ENCODE measurements at regions not wholly inside any gene's neighbourhood (a gene's known extent, or its start where the extent isn't known, plus 50 kb on each side); places are given as distances from the start of the nearest gene placed in this dataset.

DNA sequence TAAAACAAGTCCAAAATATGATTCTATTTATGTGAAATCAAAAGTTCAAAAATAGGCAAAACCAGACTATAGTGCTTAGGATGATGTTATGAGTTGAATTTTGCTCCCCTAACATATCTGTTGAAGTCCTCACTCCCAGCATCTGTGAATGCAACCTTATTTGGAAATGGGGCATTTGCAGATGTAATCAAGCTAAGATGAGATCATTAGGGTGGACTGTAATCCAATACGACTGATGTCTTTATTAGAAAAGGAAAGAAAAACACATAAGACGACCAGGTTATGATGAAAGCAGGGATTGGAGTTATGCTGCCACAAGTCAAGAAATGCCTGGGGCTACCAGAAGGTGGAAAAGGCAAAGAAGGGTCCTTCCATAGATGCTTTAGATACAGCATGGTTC, 110.5 kb upstream of the CCDC39 start:
- Mint-ChIP-seq H3K36me3 (ENCODE audit: low read depth) (no peaks in the 10 kb centered on the region), H3K27ac (ENCODE audit: unreplicated experiment) (no peak overlapping the region), H3K4me3 (no peak overlapping the region), H3K4me1 (peaks cover 4% of the 10 kb centered on the region), H3K9me3 (no peaks in the 10 kb centered on the region), H3K27me3 (ENCODE audit: low read depth) (no peaks in the 10 kb centered on the region)
- DNase-seq (ENCODE audit: low read depth, low spot score): no peak
- TF ChIP-seq, protein P1, sequence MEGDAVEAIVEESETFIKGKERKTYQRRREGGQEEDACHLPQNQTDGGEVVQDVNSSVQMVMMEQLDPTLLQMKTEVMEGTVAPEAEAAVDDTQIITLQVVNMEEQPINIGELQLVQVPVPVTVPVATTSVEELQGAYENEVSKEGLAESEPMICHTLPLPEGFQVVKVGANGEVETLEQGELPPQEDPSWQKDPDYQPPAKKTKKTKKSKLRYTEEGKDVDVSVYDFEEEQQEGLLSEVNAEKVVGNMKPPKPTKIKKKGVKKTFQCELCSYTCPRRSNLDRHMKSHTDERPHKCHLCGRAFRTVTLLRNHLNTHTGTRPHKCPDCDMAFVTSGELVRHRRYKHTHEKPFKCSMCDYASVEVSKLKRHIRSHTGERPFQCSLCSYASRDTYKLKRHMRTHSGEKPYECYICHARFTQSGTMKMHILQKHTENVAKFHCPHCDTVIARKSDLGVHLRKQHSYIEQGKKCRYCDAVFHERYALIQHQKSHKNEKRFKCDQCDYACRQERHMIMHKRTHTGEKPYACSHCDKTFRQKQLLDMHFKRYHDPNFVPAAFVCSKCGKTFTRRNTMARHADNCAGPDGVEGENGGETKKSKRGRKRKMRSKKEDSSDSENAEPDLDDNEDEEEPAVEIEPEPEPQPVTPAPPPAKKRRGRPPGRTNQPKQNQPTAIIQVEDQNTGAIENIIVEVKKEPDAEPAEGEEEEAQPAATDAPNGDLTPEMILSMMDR (conservative IDR thresholded peaks at IDR 0.05): no peak

DNA sequence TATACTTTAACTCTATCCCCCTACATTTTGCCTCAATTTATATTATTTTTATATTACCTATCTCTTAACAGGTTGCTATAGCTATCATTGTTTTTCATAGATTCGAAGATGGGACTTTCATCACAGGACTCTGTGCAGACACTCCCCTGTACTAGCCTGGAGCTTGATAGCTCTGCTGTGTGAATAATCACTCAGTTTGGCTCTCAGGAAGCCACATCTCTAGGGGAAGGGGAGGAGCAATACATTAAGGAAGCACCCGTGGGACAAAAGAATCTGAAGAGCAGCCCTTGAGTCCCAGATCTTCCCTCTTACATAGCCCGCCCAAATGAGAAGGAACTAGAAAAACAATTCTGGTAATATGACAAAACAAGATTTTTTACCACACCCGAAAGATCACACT, 114.3 kb upstream of the FXR1 start:
- H3K4me3 Mint-ChIP-seq: no peak overlapping the region
- H3K36me3 Mint-ChIP-seq (ENCODE audit: low read depth): no peaks in the 10 kb centered on the region
- no peak overlapping the region for H3K27ac Mint-ChIP-seq (ENCODE audit: unreplicated experiment)
- no peak for DNase-seq (ENCODE audit: low read depth, low spot score)
- no peaks in the 10 kb centered on the region for H3K9me3 Mint-ChIP-seq
- no peaks in the 10 kb centered on the region for H3K4me1 Mint-ChIP-seq
- TF ChIP-seq, protein P1 (conservative IDR thresholded peaks at IDR 0.05): no peak
- no peaks in the 10 kb centered on the region for H3K27me3 Mint-ChIP-seq (ENCODE audit: low read depth)

DNA sequence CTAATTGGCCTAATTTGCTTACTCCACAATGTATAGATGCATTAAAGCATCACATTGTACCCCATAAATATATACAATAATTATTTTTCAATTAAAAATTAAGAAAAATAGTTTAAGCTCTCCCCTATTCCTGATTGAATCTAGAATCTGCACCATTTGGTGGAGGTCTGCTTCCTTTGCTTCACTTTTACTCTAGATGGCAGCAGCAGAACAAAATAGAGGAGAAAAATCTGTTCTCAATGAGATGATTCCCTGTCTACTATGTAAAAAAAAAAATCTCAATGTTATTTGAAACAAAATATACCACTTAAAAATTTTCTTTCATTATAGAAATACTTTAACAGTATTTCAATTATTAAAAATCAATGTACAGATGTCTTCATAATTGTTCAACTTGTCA, 109.6 kb upstream of the FXR1 start:
- H3K4me3 Mint-ChIP-seq: no peak overlapping the region
- H3K36me3 Mint-ChIP-seq (ENCODE audit: low read depth): no peaks in the 10 kb centered on the region
- H3K4me1 Mint-ChIP-seq: peaks cover 5% of the 10 kb centered on the region
- no peaks in the 10 kb centered on the region for H3K9me3 Mint-ChIP-seq
- H3K27ac Mint-ChIP-seq (ENCODE audit: unreplicated experiment): no peak overlapping the region
- TF ChIP-seq, protein P1 (conservative IDR thresholded peaks at IDR 0.05): peak; percentile 74
- no peak for DNase-seq (ENCODE audit: low read depth, low spot score)
- no peaks in the 10 kb centered on the region for H3K27me3 Mint-ChIP-seq (ENCODE audit: low read depth)

DNA sequence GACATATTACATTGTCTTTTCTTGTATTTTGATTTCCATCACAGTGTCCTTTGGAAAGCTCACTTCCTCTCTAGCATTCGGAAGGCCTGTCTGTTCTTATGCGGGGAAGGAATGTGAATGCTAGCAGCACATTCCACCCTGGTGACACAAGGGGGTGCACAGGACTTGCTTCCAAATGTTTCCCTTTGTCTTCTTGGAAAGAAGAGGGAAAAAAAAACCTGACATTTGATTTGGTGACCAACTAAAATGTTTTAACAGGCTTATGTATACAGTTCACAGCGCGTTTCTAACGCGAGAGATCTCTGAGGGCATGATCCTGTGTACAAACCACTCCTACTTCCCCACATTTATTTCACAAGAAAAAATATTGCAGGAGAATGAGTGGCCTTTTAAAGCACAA, 107.6 kb upstream of the FXR1 start:
- TF ChIP-seq, protein P1 (conservative IDR thresholded peaks at IDR 0.05): peak; percentile 55
- Mint-ChIP-seq H3K36me3 (ENCODE audit: low read depth) (no peaks in the 10 kb centered on the region), H3K4me3 (no peak overlapping the region), H3K27me3 (ENCODE audit: low read depth) (no peaks in the 10 kb centered on the region), H3K4me1 (peaks cover 5% of the 10 kb centered on the region), H3K9me3 (no peaks in the 10 kb centered on the region), H3K27ac (ENCODE audit: unreplicated experiment) (peak overlapping the region; percentile 94)
- DNase-seq (ENCODE audit: low read depth, low spot score): peak; percentile 29

DNA sequence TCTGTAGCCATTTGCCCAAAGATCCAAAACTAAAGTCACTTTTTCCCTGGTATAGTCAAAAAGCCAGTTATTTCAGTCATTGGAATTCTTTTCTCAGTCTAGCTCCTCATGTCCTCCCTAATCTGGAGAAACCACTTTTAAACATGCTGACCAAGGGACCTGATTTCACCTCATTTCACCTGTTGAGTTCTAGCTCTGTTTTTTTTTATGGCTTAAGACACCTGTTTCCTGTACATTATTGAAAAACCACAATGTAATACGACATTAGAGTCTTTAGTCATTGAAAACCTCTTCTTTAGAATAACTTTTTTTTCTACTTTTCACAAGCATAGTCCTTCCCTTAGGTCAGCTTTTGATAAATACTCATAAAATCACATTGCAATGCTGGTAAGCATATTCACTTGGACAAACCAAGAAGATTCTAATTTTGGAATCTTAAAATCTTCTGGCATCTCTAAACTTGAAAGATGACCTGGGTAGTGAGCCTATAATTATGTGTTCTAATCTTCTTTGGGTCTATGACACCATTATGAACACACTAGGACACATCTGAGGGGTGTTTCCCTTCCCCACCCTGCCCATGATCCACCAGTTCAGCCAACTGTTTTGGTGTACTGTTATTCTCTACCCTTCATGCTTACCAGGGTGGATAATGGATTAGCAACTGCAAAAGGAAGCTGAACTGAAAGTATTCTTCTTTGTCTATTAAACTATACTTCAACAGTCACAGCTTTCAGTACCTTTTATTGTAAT, 103.5 kb upstream of the FXR1 start:
- H3K9me3 Mint-ChIP-seq: no peaks in the 10 kb centered on the region
- H3K27ac Mint-ChIP-seq (ENCODE audit: unreplicated experiment): no peak overlapping the region
- H3K4me3 Mint-ChIP-seq: no peak overlapping the region

More for the DNA sequence above, 103.5 kb upstream of the FXR1 start:
- no peaks in the 10 kb centered on the region for H3K36me3 Mint-ChIP-seq (ENCODE audit: low read depth)
- H3K27me3 Mint-ChIP-seq (ENCODE audit: low read depth): no peaks in the 10 kb centered on the region
- no peak for DNase-seq (ENCODE audit: low read depth, low spot score)
- H3K4me1 Mint-ChIP-seq: peaks cover 5% of the 10 kb centered on the region
- TF ChIP-seq, protein P1 (conservative IDR thresholded peaks at IDR 0.05): no peak

All from neural crest cell (in vitro differentiated cells).